Right atrium auricular region (tissue), 2 donors: ENCODE measurements at regions not wholly inside any gene's neighbourhood (a gene's known extent, or its start where the extent isn't known, plus 50 kb on each side); places are given as distances from the start of the nearest gene placed in this dataset.
"Not testable (repeated sequence)": the region's sequence is repeated elsewhere in the genome, so short reads cannot be mapped to it uniquely, and the experiment has no call there.

ENCODE experiments used
- DNase-seq: peaks from one replicate; pipeline ENCODE4 v3.0.0-alpha.2; 2019; ENCODE audit warnings: low spot score
- H3K27ac ChIP-seq, 2 donors: fragments of 200-600 bp; sonication (generic); 1 replicate in 1 of 2; 2 replicates in 1 of 2; pipeline ENCODE4 v1.5.1; 2016 to 2019
- H3K27me3 ChIP-seq, 2 donors: fragments of 200-600 bp; sonication (generic); one replicate each; pipeline versions ENCODE4 v1.5.1 to v1.6.0; 2017 to 2019
- H3K36me3 ChIP-seq: fragments of 200-600 bp; sonication (generic); one replicate; pipeline ENCODE4 v1.5.1; 2016
- H3K4me1 ChIP-seq, 2 donors: fragments of 200-600 bp; sonication (generic); one replicate each; pipeline versions ENCODE4 v1.5.1 to v1.6.0; 2017 to 2019
- H3K4me3 ChIP-seq, 2 donors: fragments of 200-600 bp; sonication (generic); 1 replicate in 1 of 2; 2 replicates in 1 of 2; pipeline ENCODE4 v1.5.1; 2017 to 2019; ENCODE audit warnings: mild to moderate bottlenecking in 1 of 2, moderate library complexity in 1 of 2
- H3K9me3 ChIP-seq, 2 donors: fragments of 200-600 bp; sonication (generic); one replicate each; pipeline ENCODE4 v1.5.1; 2019
- TF ChIP-seq, protein P1 (sequence below), 2 donors: fragments of 200-600 bp; sonication (generic); IDR thresholded peaks; one replicate each; pipeline ENCODE4 v1.5.1; 2019; ENCODE audit warnings: antibody characterized with exemption in 2 of 2

DNA sequence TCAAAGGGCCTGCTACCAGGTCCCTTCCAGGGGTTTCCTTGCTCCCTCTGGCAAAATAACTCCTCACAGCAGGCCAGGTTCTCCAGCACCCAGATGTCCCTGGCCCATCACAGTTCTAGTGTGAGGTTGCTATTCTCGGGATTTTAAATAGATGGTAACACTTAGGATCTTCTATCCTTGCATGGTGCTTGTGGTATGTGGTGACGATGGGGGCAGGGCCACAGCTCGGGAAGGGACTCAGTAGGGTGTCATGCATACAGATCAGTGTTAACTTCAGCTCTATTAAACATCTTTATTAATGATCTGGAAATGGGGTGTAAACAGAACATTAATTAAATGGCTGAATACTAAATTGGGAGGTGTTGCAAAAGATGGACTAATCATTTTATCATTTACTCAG is 323.8 kb downstream of the QKI start:
- H3K4me1 ChIP-seq = peaks cover 0 to 15% of the 10 kb centered on the region in 2 donors

DNA sequence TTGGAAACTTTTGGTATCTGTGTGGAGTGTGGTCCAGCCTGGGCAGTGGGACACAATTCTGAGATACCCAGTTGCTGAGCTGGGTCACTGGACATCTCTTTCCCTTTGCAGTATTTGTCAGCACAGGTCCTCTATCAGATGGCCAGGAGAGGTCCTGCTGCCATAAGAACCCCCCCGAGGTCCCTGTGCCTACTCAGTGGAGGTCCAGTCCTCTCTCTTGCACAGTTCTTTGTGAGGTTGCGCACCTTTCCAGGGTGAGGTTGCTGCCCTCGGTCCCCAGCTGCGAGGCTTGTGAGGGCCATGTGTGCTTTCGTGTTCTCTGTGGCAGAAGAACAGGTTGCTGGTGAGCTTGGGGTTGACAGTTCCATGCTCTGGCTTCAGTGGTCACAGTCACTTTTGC is 320.6 kb downstream of the QKI start:
- DNase-seq = no peak
- TF ChIP-seq, protein P1, sequence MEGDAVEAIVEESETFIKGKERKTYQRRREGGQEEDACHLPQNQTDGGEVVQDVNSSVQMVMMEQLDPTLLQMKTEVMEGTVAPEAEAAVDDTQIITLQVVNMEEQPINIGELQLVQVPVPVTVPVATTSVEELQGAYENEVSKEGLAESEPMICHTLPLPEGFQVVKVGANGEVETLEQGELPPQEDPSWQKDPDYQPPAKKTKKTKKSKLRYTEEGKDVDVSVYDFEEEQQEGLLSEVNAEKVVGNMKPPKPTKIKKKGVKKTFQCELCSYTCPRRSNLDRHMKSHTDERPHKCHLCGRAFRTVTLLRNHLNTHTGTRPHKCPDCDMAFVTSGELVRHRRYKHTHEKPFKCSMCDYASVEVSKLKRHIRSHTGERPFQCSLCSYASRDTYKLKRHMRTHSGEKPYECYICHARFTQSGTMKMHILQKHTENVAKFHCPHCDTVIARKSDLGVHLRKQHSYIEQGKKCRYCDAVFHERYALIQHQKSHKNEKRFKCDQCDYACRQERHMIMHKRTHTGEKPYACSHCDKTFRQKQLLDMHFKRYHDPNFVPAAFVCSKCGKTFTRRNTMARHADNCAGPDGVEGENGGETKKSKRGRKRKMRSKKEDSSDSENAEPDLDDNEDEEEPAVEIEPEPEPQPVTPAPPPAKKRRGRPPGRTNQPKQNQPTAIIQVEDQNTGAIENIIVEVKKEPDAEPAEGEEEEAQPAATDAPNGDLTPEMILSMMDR (IDR thresholded peaks at IDR 0.05) = no peak
- H3K4me3 ChIP-seq = no peak overlapping the region
- H3K27ac ChIP-seq = no peak overlapping the region
- H3K27me3 ChIP-seq = no peaks in the 10 kb centered on the region
- no peaks in the 10 kb centered on the region for H3K36me3 ChIP-seq
- peaks cover 0 to 22% of the 10 kb centered on the region in 2 donors for H3K4me1 ChIP-seq
- no peaks in the 10 kb centered on the region for H3K9me3 ChIP-seq

More for the DNA sequence above, 323.8 kb downstream of the QKI start:
- DNase-seq = no peak
- no peak overlapping the region for H3K4me3 ChIP-seq
- TF ChIP-seq, protein P1 (IDR thresholded peaks at IDR 0.05) = no peak
- no peaks in the 10 kb centered on the region for H3K36me3 ChIP-seq
- H3K9me3 ChIP-seq = no peaks in the 10 kb centered on the region
- no peak overlapping the region for H3K27ac ChIP-seq
- H3K27me3 ChIP-seq = no peaks in the 10 kb centered on the region

DNA sequence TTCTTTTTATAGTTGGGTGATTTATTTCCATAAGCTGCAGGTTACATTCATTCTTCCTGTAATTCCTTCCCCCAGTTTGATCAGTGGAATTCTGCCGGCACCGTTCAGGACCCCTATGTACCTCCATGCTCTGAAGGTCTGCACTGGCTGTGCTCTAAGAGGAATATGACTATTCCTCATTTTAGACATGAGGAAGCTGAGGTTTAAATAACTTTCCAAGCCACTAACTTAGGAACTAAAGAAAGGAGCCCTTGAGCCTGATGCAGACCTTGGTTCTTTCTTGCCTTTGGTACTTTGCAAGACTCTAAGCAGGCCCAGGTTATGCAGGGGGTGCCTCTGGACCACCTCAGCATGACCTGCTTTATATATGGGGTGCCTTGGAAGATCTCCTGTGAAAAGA is 318.5 kb downstream of the QKI start:
- Histone ChIP-seq H3K27me3 (no peaks in the 10 kb centered on the region), H3K36me3 (no peaks in the 10 kb centered on the region), H3K27ac (peak overlapping the region in 1 of 2 donors; percentile 30), H3K4me3 (no peak overlapping the region), H3K4me1 (peaks cover 0 to 15% of the 10 kb centered on the region in 2 donors), H3K9me3 (no peaks in the 10 kb centered on the region)
- DNase-seq = no peak
- TF ChIP-seq, protein P1 (IDR thresholded peaks at IDR 0.05) = no peak

DNA sequence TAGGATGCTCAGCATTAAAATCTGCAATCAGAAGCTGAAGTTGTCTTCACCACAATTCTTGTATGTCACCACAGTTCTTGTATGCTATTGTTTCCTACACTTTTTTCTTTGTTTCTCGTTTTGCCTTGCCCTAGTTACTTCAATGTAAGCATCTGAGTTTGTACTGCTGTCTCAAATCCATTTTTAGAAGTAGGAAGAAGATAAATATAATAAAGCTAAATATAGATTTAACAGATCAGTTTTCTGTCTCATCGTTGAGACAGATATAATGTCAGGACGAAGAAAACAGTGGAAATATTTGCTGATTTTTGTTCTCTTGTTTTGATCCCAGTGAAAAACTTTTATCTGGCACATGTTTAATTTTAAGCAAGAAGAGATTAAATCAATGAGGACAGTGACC is 318.0 kb downstream of the QKI start:
- peaks cover 0 to 15% of the 10 kb centered on the region in 2 donors for H3K4me1 ChIP-seq
- DNase-seq = no peak
- H3K4me3 ChIP-seq = no peak overlapping the region
- peak overlapping the region in 1 of 2 donors; percentile 30 for H3K27ac ChIP-seq
- H3K36me3 ChIP-seq = no peaks in the 10 kb centered on the region
- H3K9me3 ChIP-seq = no peaks in the 10 kb centered on the region
- TF ChIP-seq, protein P1 (IDR thresholded peaks at IDR 0.05) = no peak
- H3K27me3 ChIP-seq = no peaks in the 10 kb centered on the region

DNA sequence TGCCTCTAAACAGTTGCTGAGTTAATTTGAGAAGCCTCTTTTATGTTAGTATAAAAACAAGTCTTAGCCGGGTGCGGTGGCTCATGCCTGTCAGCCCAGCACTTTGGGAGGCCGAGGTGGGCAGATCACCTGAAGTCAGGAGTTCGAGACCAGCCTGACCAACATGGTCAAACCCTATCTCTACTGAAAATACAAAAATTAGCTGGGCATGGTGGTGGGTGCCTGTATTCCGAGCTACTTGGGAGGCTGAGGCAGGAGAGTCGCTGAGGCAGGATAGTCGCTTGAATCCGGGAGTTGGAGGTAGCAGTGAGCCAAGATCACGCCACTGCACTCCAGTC is 317.5 kb downstream of the QKI start:
- H3K27ac ChIP-seq, H3K27me3 ChIP-seq, H3K9me3 ChIP-seq, DNase-seq, H3K36me3 ChIP-seq, H3K4me3 ChIP-seq: not testable (repeated sequence)
- peaks cover 0 to 15% of the 10 kb centered on the region in 2 donors for H3K4me1 ChIP-seq

DNA sequence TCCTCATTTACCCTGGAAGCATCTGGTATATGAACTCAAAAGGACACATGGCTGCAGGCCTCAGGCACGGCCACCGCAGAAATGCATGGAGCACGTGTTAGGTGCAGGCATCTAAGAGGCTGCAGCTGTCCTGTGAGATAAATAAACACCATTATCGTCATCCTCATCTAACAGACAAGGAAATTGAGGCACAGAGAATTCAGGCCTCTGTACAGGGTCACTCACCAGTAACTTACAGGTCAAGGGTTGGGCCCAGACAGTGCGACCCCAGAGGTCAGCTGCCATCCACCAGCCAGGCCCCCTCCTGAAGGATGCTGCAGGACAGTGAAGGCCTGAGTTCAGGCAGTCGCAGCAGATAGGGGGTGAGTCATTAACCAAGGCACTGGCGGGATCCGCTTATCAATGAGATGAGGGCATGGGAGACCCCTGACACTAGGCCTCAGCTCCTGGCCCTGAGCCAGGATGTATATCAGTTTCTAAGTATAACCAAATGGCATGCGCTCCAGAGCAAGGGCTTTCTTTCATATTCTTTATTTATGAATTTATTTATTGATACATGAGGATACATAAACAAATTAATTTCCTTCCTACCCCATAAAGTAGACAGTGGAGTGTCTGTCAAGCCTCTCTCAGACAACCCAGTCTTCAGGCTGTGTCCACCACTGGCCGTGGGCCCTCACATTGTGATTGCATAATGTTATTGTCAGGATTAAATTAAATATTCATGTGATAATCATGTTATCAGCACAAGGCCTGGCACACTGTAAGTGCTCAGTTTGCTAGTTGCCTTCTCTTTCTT is 316.9 kb downstream of the QKI start:
- no peak for DNase-seq
- Histone ChIP-seq H3K36me3 (no peaks in the 10 kb centered on the region), H3K27ac (no peak overlapping the region), H3K4me1 (peaks cover 0 to 15% of the 10 kb centered on the region in 2 donors), H3K27me3 (no peaks in the 10 kb centered on the region), H3K4me3 (no peak overlapping the region), H3K9me3 (no peaks in the 10 kb centered on the region)
- TF ChIP-seq, protein P1 (IDR thresholded peaks at IDR 0.05) = no peak
